ENCODE measurements at regions not wholly inside any gene's neighbourhood (a gene's known extent, or its start where the extent isn't known, plus 50 kb on each side); places are given as distances from the start of the nearest gene placed in this dataset.

DNA sequence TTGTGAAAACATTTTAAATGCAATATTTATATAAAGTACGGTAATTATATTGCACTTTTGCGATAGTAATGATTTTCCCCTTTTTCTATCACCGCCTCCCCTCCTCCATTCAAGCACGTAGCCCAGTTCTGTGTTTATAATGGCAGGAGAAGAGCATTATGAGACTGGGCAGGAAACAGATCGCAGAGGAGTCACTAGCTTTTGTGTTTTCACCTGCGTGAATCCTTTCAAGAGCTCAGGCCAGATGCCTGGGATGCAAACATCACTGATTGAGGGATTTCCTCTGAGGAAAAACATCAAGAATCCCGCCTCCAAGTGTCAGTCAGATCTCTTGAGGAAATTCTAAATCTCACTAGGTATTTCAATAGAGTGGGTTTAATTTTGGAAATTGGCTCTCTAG is 178.4 kb upstream of the FN1 start:
- Histone ChIP-seq H2AFZ (ENCODE audit: low read length) (no peak overlapping the region), H3K27ac (ENCODE audit: low read length) (no peak overlapping the region), H3K4me1 (ENCODE audit: insufficient read depth, low read length) (peaks cover 12% of the 10 kb centered on the region), H3K36me3 (ENCODE audit: low read depth, low read length) (no peaks in the 10 kb centered on the region), H3K4me2 (ENCODE audit: low read length) (no peak overlapping the region), H3K9ac (ENCODE audit: low read length) (no peak overlapping the region), H3K4me3 (ENCODE audit: low read length) (no peak overlapping the region), H3F3A (ENCODE audit: low read length, unreplicated experiment) (no peaks in the 10 kb centered on the region), H3K9me2 (replicated peaks; ENCODE audit: low read length) (no peaks in the 10 kb centered on the region), H4K20me1 (ENCODE audit: low read length) (no peaks in the 10 kb centered on the region), H3K9me3 (ENCODE audit: low read length) (no peaks in the 10 kb centered on the region), H3K79me2 (ENCODE audit: low read length) (no peaks in the 10 kb centered on the region), H3K27me3 (ENCODE audit: low read length) (no peaks in the 10 kb centered on the region)
- DNase-seq (no peak), ATAC-seq (no peak)
- no TSS peak for BruUV-seq (replicated peaks)
- ChIA-PET POLR2A (ENCODE audit: unreplicated experiment) (no interaction called here), CTCF (no interaction called here)
- intact Hi-C loops (cut with micrococcal nuclease): no loop called here
- TF ChIP-seq, protein P1, sequence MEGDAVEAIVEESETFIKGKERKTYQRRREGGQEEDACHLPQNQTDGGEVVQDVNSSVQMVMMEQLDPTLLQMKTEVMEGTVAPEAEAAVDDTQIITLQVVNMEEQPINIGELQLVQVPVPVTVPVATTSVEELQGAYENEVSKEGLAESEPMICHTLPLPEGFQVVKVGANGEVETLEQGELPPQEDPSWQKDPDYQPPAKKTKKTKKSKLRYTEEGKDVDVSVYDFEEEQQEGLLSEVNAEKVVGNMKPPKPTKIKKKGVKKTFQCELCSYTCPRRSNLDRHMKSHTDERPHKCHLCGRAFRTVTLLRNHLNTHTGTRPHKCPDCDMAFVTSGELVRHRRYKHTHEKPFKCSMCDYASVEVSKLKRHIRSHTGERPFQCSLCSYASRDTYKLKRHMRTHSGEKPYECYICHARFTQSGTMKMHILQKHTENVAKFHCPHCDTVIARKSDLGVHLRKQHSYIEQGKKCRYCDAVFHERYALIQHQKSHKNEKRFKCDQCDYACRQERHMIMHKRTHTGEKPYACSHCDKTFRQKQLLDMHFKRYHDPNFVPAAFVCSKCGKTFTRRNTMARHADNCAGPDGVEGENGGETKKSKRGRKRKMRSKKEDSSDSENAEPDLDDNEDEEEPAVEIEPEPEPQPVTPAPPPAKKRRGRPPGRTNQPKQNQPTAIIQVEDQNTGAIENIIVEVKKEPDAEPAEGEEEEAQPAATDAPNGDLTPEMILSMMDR (conservative IDR thresholded peaks at IDR 0.05; ENCODE audit: low read depth, low read length): no peak
- TF ChIP-seq EZH2phosphoT487 (IDR thresholded peaks at IDR 0.05; ENCODE audit: borderline replicate concordance, low read length) (no peak), EZH2 (IDR thresholded peaks at IDR 0.05; ENCODE audit: low read length, unreplicated experiment) (no peak)

DNA sequence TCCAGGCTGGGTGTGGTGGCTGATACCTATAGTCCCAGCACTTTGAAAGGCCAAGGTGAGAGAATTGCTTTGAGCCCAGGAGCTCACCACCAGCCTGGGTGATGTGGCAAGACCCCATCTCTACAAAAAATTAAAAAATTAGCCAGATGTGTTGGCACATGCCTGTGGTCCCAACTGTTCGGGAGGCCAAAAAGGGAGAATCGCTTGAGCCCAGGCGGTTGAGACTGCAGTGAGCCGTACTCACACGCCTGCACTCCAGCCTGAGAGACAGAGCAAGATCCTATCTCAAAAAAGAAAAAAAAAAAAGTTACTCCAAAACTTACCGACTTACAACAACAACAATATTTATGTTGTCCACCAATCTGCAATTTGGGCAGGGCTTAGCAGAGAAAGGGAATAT is 178.0 kb upstream of the FN1 start:
- POLR2A ChIA-PET (ENCODE audit: unreplicated experiment): no interaction called here
- DNase-seq (no peak), ATAC-seq (no peak)
- no peak overlapping the region for H3K4me2 ChIP-seq (ENCODE audit: low read length)
- no peaks in the 10 kb centered on the region for H3K27me3 ChIP-seq (ENCODE audit: low read length)
- no peaks in the 10 kb centered on the region for H3K79me2 ChIP-seq (ENCODE audit: low read length)
- TF ChIP-seq EZH2 (IDR thresholded peaks at IDR 0.05; ENCODE audit: low read length, unreplicated experiment) (no peak), EZH2phosphoT487 (IDR thresholded peaks at IDR 0.05; ENCODE audit: borderline replicate concordance, low read length) (no peak)
- TF ChIP-seq, protein P1 (conservative IDR thresholded peaks at IDR 0.05; ENCODE audit: low read depth, low read length): no peak
- no peaks in the 10 kb centered on the region for H3K9me3 ChIP-seq (ENCODE audit: low read length)
- no peaks in the 10 kb centered on the region for H4K20me1 ChIP-seq (ENCODE audit: low read length)
- no peak overlapping the region for H3K4me3 ChIP-seq (ENCODE audit: low read length)
- intact Hi-C loops (cut with micrococcal nuclease): no loop called here
- H3K27ac ChIP-seq (ENCODE audit: low read length): no peak overlapping the region
- no peak overlapping the region for H3K9ac ChIP-seq (ENCODE audit: low read length)
- no peaks in the 10 kb centered on the region for H3K9me2 ChIP-seq (replicated peaks; ENCODE audit: low read length)
- H3K4me1 ChIP-seq (ENCODE audit: insufficient read depth, low read length): peaks cover 8% of the 10 kb centered on the region
- CTCF ChIA-PET: no interaction called here
- H3F3A ChIP-seq (ENCODE audit: low read length, unreplicated experiment): no peaks in the 10 kb centered on the region
- no TSS peak for BruUV-seq (replicated peaks)
- no peaks in the 10 kb centered on the region for H3K36me3 ChIP-seq (ENCODE audit: low read depth, low read length)
- H2AFZ ChIP-seq (ENCODE audit: low read length): no peak overlapping the region

DNA sequence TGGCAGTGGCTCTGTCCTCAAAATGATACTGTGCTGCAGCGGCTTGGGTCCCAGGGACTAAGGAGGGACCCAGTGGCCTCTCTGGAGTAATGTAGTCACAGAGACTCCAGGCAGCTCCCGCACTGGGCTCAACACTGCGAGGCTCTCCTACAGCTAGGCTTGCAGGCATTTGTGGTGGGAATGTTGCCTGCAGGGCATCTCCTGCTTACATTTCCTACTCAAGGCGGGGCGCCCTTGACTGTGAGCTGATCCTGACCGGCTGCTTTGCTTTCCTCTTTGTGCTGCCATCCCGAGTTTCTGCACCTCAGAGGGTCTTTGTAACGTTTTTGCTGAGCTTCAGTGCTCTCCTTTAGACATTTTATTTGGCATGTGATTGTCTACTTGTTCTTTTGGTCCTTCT is 177.4 kb upstream of the FN1 start:
- no peaks in the 10 kb centered on the region for H3K9me2 ChIP-seq (replicated peaks; ENCODE audit: low read length)
- peak; percentile 16 for DNase-seq
- H4K20me1 ChIP-seq (ENCODE audit: low read length): no peaks in the 10 kb centered on the region
- POLR2A ChIA-PET (ENCODE audit: unreplicated experiment): no interaction called here
- no peak overlapping the region for H3K9ac ChIP-seq (ENCODE audit: low read length)
- BruUV-seq (replicated peaks): no TSS peak
- intact Hi-C loops (cut with micrococcal nuclease): no loop called here
- H3K4me3 ChIP-seq (ENCODE audit: low read length): no peak overlapping the region
- no peaks in the 10 kb centered on the region for H3K9me3 ChIP-seq (ENCODE audit: low read length)
- H3K27me3 ChIP-seq (ENCODE audit: low read length): no peaks in the 10 kb centered on the region
- H3F3A ChIP-seq (ENCODE audit: low read length, unreplicated experiment): no peaks in the 10 kb centered on the region
- no peaks in the 10 kb centered on the region for H3K36me3 ChIP-seq (ENCODE audit: low read depth, low read length)
- H3K79me2 ChIP-seq (ENCODE audit: low read length): no peaks in the 10 kb centered on the region
- ATAC-seq: no peak
- H2AFZ ChIP-seq (ENCODE audit: low read length): no peak overlapping the region
- CTCF ChIA-PET: no interaction called here
- TF ChIP-seq, protein P1 (conservative IDR thresholded peaks at IDR 0.05; ENCODE audit: low read depth, low read length): no peak
- TF ChIP-seq EZH2phosphoT487 (IDR thresholded peaks at IDR 0.05; ENCODE audit: borderline replicate concordance, low read length) (no peak), EZH2 (IDR thresholded peaks at IDR 0.05; ENCODE audit: low read length, unreplicated experiment) (no peak)
- no peak overlapping the region for H3K4me2 ChIP-seq (ENCODE audit: low read length)
- H3K27ac ChIP-seq (ENCODE audit: low read length): no peak overlapping the region
- H3K4me1 ChIP-seq (ENCODE audit: insufficient read depth, low read length): 0 out of 2 replicates have a peak, but pooled peaks cover 5% of the 10 kb centered on the region
